GM21825 (cell line): ENCODE measurements at regions not wholly inside any gene's neighbourhood (a gene's known extent, or its start where the extent isn't known, plus 50 kb on each side); places are given as distances from the start of the nearest gene placed in this dataset.
"Not testable (repeated sequence)": the region's sequence is repeated elsewhere in the genome, so short reads cannot be mapped to it uniquely, and the experiment has no call there.

Source experiments
- ATAC-seq: cut with Tn5 transposase; IDR thresholded peaks from one replicate; pipeline ENCODE4 v1.9.1; 2021; ENCODE audit warnings: mild to moderate bottlenecking, moderate library complexity; ENCODE audit not compliant: unreplicated experiment

- no peak for ATAC-seq
Measured at GRCh38 chr1:95865769-95866168, 631.8 kb downstream of the RWDD3 start.

GRCh38 chr1:95876276-95876675 lies 642.3 kb downstream of the RWDD3 start:
- no peak for ATAC-seq

- no peak for ATAC-seq
Measured at GRCh38 chr1:95879498-95880050, 645.6 kb downstream of the RWDD3 start.

- ATAC-seq: no peak
Measured at GRCh38 chr1:95888941-95889390, 655.0 kb downstream of the RWDD3 start.

- no peak for ATAC-seq
Measured at GRCh38 chr1:95889400-95889799, 655.4 kb downstream of the RWDD3 start.

GRCh38 chr1:95893921-95894320 lies 659.9 kb downstream of the RWDD3 start:
- no peak for ATAC-seq

GRCh38 chr1:95903060-95903459 lies 669.0 kb downstream of the RWDD3 start:
- no peak for ATAC-seq

GRCh38 chr1:95905818-95906395 lies 671.9 kb downstream of the RWDD3 start:
- no peak for ATAC-seq

- not testable (repeated sequence) for ATAC-seq
Measured at GRCh38 chr1:95911739-95912138, 677.7 kb downstream of the RWDD3 start.

GRCh38 chr1:95916616-95917015 lies 682.6 kb downstream of the RWDD3 start:
- ATAC-seq: no peak

GRCh38 chr1:95924684-95925083 lies 690.7 kb downstream of the RWDD3 start:
- no peak for ATAC-seq

- no peak for ATAC-seq
Measured at GRCh38 chr1:95926331-95926730, 692.3 kb downstream of the RWDD3 start.

GRCh38 chr1:95927061-95927460 lies 693.1 kb downstream of the RWDD3 start:
- no peak for ATAC-seq

GRCh38 chr1:95935719-95936118 lies 701.7 kb downstream of the RWDD3 start:
- no peak for ATAC-seq

- ATAC-seq: no peak
Measured at GRCh38 chr1:95941121-95941798, 707.2 kb downstream of the RWDD3 start.

GRCh38 chr1:95948023-95948422 lies 714.0 kb downstream of the RWDD3 start:
- no peak for ATAC-seq

GRCh38 chr1:95951371-95952102 lies 717.5 kb downstream of the RWDD3 start:
- ATAC-seq: no peak

- no peak for ATAC-seq
Measured at GRCh38 chr1:95953015-95953414, 719.0 kb downstream of the RWDD3 start.

GRCh38 chr1:95954585-95954984 lies 720.6 kb downstream of the RWDD3 start:
- no peak for ATAC-seq

- no peak for ATAC-seq
Measured at GRCh38 chr1:95956215-95956614, 722.2 kb downstream of the RWDD3 start.

- ATAC-seq: no peak
Measured at GRCh38 chr1:95957748-95958147, 723.7 kb downstream of the RWDD3 start.

GRCh38 chr1:95966866-95967265 lies 732.9 kb downstream of the RWDD3 start:
- no peak for ATAC-seq
